NCI-H146 treated with DMSO at 0.1 percent for 48 hours (cell line): ENCODE measurements at regions not wholly inside any gene's neighbourhood (a gene's known extent, or its start where the extent isn't known, plus 50 kb on each side); places are given as distances from the start of the nearest gene placed in this dataset.
"Not testable (repeated sequence)": the region's sequence is repeated elsewhere in the genome, so short reads cannot be mapped to it uniquely, and the experiment has no call there.

Source experiments
- DNase-seq: peaks from one replicate; lab custom pipeline; 2025; ENCODE audit not compliant: unreplicated experiment; lab: John Stamatoyannopoulos, UW

- DNase-seq, result no peak
These were observed 121.8 kb upstream of the SLC1A4 start for GRCh38 chr2:64867253-64867996.

- no peak for DNase-seq
These were observed 120.1 kb upstream of the SLC1A4 start for GRCh38 chr2:64869126-64869525.

- peak; percentile 63 for DNase-seq
These were observed 115.7 kb upstream of the SLC1A4 start for GRCh38 chr2:64873472-64873924.

DNA sequence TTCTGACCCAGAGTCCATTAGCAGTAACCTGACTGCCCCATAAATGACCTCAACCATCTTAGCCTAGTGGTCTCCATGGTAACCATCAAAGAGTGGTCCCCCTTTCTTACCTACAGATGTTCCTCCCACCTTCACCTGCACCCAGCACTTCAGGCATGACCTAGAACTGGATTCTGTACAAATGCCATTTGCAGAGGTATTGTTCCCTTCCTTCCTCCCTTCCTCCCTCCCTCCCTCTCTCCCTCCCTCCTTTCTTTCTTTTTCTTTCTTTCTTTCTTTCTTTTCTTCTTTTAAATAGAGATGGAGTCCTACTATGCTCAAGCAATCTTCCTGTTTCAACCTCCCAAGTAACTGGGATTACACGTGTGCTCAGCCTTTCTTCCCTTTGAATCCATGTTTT lies 114.6 kb upstream of the SLC1A4 start:
- DNase-seq, result no peak

- no peak for DNase-seq
These were observed 113.8 kb upstream of the SLC1A4 start for GRCh38 chr2:64875368-64875767.

DNA sequence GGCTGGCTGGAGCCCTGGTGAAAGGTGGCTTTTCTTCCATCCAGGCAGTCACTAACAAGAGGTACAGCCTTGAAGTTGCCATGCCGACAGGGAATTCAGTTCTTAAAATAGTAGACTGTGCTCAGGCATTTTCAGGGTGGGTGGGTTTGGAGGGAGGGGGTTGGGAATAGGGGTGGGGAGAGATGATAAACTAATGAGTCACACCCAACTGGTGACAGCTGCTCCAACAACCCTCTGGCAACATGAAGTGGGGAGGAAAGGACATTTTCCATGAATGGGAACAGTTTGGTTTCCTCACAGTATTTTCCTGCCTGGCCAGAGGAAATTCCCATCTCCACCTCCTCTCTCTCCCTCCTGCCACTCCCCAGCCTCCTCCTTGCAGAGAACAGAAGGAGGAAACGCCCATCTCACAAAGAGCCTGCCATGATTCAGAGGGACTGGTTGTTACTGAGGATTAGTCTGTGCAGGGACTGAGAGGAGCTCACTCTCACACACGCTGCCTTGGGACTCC lies 113.0 kb upstream of the SLC1A4 start:
- peak; percentile 42 for DNase-seq

DNA sequence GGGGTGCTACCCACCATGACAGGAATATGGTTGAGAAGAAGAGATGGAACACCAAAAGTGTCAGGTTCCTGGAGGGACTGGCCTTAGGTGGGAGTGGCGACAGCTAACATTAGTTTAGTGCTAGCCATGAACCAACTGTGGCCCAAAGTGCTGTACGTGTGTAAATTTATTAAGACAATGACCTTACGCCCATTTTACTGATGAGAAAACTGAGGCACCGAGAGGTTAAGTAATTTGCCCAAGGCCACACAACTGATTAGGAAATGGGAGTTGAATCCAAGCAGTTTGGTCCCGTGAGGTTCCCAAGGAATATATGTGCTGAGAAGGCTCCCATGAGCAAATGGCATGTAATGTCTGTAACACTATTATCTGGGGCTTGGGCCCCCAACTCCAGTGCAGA lies 109.5 kb upstream of the SLC1A4 start:
- no peak for DNase-seq

- DNase-seq, result no peak
These were observed 108.8 kb upstream of the SLC1A4 start for GRCh38 chr2:64880193-64880951.

GRCh38 chr2:64881037-64881492 lies 108.1 kb upstream of the SLC1A4 start:
- no peak for DNase-seq

- DNase-seq, result no peak
These were observed 101.6 kb upstream of the SLC1A4 start for GRCh38 chr2:64887565-64887964.

- no peak for DNase-seq
These were observed 100.4 kb upstream of the SLC1A4 start for GRCh38 chr2:64888591-64889309.

- no peak for DNase-seq
These were observed 99.4 kb upstream of the SLC1A4 start for GRCh38 chr2:64889803-64890202.

GRCh38 chr2:64896572-64896971 lies 92.6 kb upstream of the SLC1A4 start:
- DNase-seq, result not testable (repeated sequence)

DNA sequence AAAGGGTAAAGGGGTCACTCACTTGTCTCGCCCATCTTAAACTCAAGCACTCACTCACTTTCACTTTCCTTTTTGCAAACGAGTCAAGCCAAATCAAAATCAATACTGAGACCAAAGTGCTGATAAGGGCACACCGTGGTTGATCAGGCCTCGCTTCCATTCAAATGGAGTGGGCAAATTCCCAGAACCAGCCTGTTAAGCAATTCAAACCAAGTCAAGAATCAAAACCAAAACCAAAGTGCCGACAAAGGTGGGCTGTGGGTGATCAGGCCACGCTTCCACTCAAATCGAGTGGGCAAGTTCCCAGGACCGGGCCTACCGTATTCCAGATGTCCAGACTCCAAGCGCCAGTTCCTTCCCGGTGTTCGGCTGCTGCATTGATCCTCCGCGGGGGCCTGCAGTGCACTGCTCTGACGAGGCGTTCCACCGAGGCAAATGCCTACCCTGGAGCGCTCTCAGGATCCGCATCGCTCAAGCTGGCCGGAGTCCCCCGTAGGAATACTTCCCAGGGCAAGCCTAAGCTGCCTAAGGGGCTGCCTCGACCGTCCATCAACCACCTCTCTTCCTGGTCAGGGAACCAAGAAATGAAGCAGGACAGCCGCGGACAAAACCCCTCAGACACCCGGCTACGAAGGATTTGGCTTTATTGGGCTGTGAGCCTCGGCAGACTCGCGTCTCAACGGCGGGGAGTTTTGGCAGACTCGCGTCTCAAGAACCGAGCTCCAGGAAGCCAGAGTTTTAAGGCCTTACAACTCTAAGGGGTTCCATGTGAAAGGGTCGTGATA lies 89.9 kb upstream of the SLC1A4 start:
- DNase-seq, result no peak

- DNase-seq, result not testable (repeated sequence)
These were observed 89.3 kb upstream of the SLC1A4 start for GRCh38 chr2:64899876-64900275.

GRCh38 chr2:64904413-64905329 lies 84.5 kb upstream of the SLC1A4 start:
- DNase-seq, result no peak

DNA sequence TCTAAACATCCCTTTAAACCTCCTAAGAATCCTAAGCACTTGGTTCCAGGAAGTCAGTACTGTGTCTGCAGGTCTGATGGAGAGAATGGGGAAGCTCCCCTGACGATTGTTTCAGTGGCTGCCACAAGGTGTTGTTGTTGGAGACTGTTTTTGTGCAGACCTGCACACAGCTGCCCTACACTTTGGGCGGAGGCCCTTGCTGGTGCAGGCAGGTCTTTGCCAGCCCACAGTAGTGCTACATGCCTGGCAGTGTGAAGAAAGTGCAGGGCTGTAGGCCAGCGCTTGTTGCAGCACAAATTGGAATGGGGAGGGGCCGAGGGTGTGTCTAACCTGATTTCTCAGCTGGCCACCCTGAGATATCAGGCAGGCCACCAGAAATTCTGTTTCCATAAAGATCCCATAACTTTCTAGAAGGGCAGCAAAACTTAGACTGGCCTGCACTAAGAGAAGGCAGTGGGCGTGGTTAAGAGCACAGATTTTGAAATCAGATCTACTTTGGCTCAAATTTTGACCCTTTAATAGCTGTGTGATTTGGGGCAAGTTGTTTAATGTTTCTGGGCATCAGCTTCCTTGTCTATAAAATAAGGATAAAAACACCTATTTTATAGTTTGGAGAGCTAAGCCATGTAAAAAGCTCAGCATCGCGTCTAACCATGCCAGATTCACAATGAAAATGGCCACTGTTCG lies 83.7 kb upstream of the SLC1A4 start:
- no peak for DNase-seq

DNA sequence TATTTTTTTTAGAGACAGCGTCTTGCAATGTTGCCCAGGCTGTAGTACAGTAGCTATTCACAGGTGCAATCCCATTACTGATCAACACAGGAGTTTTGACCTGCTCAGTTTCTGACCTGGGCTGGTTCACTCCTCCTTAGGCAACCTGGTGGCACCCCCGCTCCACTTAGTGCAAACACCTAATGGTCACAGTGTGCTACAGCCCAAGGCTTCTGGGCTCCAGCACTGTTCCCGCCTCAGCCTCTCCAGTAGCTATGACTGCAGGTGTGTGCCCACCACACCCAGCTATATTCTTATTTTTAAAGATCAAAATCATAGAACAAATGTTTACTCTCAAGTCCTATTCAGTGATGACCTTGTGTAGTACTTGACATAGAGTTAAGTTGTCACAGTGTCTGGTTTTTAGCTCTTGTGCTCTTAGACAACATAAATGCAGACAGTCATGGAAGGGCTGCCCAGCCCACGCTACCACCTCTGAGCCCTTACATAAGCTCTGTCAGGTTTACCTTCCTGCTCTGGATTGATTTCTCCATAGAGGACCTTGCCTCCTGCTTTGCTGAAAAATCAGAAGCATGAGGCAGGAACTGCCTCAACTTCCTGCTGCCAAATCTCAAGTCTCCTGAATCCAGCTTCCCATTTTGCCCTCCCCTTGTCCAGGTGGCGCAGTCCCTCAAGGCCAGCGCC lies 82.2 kb upstream of the SLC1A4 start:
- DNase-seq, result no peak
